ENCODE measurements at regions not wholly inside any gene's neighbourhood (a gene's known extent, or its start where the extent isn't known, plus 50 kb on each side); places are given as distances from the start of the nearest gene placed in this dataset.

DNA sequence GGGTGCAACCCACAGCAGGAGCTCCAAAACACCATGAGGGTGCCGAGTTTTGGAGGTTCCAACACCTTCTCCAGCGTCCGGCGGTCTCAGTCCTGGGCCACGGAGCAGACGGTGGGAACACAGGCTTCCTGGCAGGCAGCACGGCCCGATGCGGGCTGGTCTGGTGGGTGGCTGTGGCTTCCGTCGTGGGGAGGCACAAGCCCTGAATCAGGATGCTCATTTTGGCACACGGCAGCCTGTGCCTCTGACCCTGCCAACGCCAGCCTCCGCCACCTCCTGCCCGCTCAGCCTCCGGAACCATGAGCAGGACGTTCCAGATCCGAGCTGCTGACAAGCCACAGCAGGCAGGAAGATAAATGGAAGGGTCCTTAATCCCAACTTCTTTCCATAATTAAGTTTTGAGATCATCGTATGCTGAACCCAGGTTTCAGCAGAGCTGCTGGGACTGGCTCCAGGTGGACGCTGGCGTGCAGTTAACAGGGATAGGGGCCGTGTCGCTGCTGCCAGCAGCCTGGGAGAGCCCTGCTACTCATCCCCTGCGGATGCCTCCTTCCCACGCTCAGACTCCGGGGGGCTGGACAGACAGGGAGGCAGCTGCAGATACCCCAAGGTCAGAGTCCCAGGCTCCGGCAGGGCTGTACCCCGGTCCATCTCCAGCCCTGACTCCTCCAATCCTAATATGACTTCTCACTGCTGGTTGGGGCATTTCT, 136.6 kb downstream of the ENGASE start:
- no peak for DNase-seq (ENCODE audit: low spot score in 2 of 2)
- no peak for TF ChIP-seq CTCF (IDR thresholded peaks at IDR 0.05)
- TF ChIP-seq POLR2A (IDR thresholded peaks at IDR 0.05): no peak
- WGBS, 2 donors: 70 to 72% methylated on average over 26 to 28 of the region's 28 CpGs
- intact Hi-C loops (cut with DNase I; ENCODE audit: low total_unique reads): no loop called here
- H3K4me3 ChIP-seq (ENCODE audit: low read depth, poor library complexity, severe bottlenecking): no peak overlapping the region

GRCh38 chr17:79210638-79211037, 136.0 kb downstream of the ENGASE start:
- H3K4me3 ChIP-seq (ENCODE audit: low read depth, poor library complexity, severe bottlenecking): no peak overlapping the region
- DNase-seq (ENCODE audit: low spot score in 2 of 2): no peak
- TF ChIP-seq CTCF (IDR thresholded peaks at IDR 0.05) (no peak), POLR2A (IDR thresholded peaks at IDR 0.05) (no peak)
- intact Hi-C loops (cut with DNase I; ENCODE audit: low total_unique reads): no loop called here
- WGBS, 2 donors: 75 to 84% methylated on average over 9 to 10 of the region's 10 CpGs

GRCh38 chr17:79207960-79208359, 133.3 kb downstream of the ENGASE start:
- WGBS, 2 donors: 44 to 49% methylated on average over 13 of the region's 13 CpGs
- DNase-seq (ENCODE audit: low spot score in 2 of 2): no peak
- H3K4me3 ChIP-seq (ENCODE audit: low read depth, poor library complexity, severe bottlenecking): no peak overlapping the region
- TF ChIP-seq CTCF (IDR thresholded peaks at IDR 0.05): no peak
- TF ChIP-seq POLR2A (IDR thresholded peaks at IDR 0.05): no peak
- intact Hi-C loops (cut with DNase I; ENCODE audit: low total_unique reads): no loop called here

GRCh38 chr17:79205688-79206205, 131.1 kb downstream of the ENGASE start:
- TF ChIP-seq CTCF (IDR thresholded peaks at IDR 0.05): no peak
- no peak for TF ChIP-seq POLR2A (IDR thresholded peaks at IDR 0.05)
- intact Hi-C loops (cut with DNase I; ENCODE audit: low total_unique reads): no loop called here
- 66 to 68% methylated on average over 6 of the region's 6 CpGs for WGBS, 2 donors
- no peak for DNase-seq (ENCODE audit: low spot score in 2 of 2)
- no peak overlapping the region for H3K4me3 ChIP-seq (ENCODE audit: low read depth, poor library complexity, severe bottlenecking)

- TF ChIP-seq CTCF (IDR thresholded peaks at IDR 0.05): no peak
- TF ChIP-seq POLR2A (IDR thresholded peaks at IDR 0.05): no peak
- intact Hi-C loops (cut with DNase I; ENCODE audit: low total_unique reads): no loop called here
- DNase-seq (ENCODE audit: low spot score in 2 of 2): no peak
- WGBS, 2 donors: 91 to 93% methylated on average over 20 of the region's 20 CpGs
- H3K4me3 ChIP-seq (ENCODE audit: low read depth, poor library complexity, severe bottlenecking): no peak overlapping the region
Measured at GRCh38 chr17:79204261-79204660, 129.6 kb downstream of the ENGASE start.

DNA sequence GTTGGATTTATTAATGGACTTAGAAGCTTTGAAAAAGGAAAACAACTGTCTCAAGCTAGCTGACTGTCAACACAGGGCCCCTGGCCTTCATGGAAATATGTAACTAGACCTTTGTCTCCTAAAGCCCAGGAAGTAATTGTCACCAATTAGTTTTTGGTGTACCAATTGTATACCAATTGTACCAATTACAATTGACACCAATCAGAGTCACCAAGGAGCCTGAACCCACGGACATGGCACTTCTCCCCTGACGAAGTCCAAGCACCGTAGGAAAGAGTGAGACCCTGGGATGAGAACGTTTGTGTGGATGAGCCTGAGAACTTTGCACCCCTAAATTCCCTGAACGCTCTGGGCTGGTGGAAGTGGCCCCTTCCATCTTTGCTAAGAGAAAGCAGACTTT, 129.0 kb downstream of the ENGASE start:
- H3K4me3 ChIP-seq (ENCODE audit: low read depth, poor library complexity, severe bottlenecking): no peak overlapping the region
- TF ChIP-seq POLR2A (IDR thresholded peaks at IDR 0.05) (no peak), CTCF (IDR thresholded peaks at IDR 0.05) (no peak)
- no peak for DNase-seq (ENCODE audit: low spot score in 2 of 2)
- intact Hi-C loops (cut with DNase I; ENCODE audit: low total_unique reads): no loop called here
- 84 to 85% methylated on average over 5 of the region's 5 CpGs for WGBS, 2 donors
